Hepatocyte (in vitro differentiated cells): ENCODE measurements at regions not wholly inside any gene's neighbourhood (a gene's known extent, or its start where the extent isn't known, plus 50 kb on each side); places are given as distances from the start of the nearest gene placed in this dataset.

ENCODE experiments used
- EZH2 ChIP-seq: fragments of 200-600 bp; sonication (generic); IDR thresholded peaks from 2 replicates; pipeline ENCODE4 v1.6.1; 2016; ENCODE audit warnings: antibody characterized with exemption, mild to moderate bottlenecking, borderline replicate concordance
- EZH2phosphoT487 ChIP-seq: fragments of 200-600 bp; sonication (generic); IDR thresholded peaks from one replicate; pipeline ENCODE4 v1.6.1; 2018; ENCODE audit warnings: antibody characterized with exemption, mild to moderate bottlenecking, low read depth, moderate library complexity; ENCODE audit not compliant: unreplicated experiment, severe bottlenecking
- TF ChIP-seq, protein P1 (sequence below): fragments of 200-600 bp; sonication (generic); IDR thresholded peaks from 2 replicates; pipeline ENCODE4 v1.5.1; 2016; ENCODE audit warnings: antibody characterized with exemption, mild to moderate bottlenecking; ENCODE audit not compliant: poor library complexity

DNA sequence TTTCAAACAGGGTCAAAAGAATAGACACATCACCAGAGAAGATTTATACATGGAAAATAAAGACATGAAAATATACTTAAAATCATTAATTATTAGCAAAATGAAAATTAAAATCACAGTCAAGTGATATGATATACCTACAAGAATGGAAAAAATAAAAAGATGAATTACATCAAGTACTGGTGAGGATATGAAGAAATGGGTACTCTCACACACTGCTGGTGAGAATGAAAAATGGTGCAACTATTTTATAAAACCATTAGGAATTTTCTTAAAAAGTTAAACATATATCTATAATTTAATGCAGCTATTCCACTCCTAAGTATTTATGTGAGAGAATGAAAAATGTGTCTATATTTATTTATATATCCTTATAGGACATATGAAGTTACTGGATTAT is 136.3 kb upstream of the GRIK2 start:
- TF ChIP-seq, protein P1, sequence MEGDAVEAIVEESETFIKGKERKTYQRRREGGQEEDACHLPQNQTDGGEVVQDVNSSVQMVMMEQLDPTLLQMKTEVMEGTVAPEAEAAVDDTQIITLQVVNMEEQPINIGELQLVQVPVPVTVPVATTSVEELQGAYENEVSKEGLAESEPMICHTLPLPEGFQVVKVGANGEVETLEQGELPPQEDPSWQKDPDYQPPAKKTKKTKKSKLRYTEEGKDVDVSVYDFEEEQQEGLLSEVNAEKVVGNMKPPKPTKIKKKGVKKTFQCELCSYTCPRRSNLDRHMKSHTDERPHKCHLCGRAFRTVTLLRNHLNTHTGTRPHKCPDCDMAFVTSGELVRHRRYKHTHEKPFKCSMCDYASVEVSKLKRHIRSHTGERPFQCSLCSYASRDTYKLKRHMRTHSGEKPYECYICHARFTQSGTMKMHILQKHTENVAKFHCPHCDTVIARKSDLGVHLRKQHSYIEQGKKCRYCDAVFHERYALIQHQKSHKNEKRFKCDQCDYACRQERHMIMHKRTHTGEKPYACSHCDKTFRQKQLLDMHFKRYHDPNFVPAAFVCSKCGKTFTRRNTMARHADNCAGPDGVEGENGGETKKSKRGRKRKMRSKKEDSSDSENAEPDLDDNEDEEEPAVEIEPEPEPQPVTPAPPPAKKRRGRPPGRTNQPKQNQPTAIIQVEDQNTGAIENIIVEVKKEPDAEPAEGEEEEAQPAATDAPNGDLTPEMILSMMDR, result no peak
- TF ChIP-seq EZH2 (no peak), EZH2phosphoT487 (no peak)
